ENCODE measurements at regions not wholly inside any gene's neighbourhood (a gene's known extent, or its start where the extent isn't known, plus 50 kb on each side); places are given as distances from the start of the nearest gene placed in this dataset.

DNA sequence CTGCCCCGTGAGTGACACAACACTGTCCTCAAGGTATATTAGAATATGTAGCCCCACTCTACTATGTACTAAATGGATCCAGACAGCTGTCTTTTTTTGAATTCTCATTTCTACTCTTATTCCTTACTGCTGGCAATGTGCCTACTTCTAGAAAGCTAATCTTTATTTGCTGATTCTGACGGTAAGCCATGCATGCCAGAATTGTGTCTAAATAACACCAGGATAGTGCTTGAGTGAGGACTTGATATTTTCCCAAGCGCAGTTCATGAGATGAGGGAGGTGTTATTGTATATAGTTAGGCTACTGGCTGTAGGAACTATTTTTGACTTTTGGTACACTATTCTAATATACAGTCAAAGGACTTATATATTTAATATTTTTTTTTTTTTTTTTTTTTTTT lies 316.2 kb upstream of the NAV3 start:
- TF ChIP-seq, protein P1, sequence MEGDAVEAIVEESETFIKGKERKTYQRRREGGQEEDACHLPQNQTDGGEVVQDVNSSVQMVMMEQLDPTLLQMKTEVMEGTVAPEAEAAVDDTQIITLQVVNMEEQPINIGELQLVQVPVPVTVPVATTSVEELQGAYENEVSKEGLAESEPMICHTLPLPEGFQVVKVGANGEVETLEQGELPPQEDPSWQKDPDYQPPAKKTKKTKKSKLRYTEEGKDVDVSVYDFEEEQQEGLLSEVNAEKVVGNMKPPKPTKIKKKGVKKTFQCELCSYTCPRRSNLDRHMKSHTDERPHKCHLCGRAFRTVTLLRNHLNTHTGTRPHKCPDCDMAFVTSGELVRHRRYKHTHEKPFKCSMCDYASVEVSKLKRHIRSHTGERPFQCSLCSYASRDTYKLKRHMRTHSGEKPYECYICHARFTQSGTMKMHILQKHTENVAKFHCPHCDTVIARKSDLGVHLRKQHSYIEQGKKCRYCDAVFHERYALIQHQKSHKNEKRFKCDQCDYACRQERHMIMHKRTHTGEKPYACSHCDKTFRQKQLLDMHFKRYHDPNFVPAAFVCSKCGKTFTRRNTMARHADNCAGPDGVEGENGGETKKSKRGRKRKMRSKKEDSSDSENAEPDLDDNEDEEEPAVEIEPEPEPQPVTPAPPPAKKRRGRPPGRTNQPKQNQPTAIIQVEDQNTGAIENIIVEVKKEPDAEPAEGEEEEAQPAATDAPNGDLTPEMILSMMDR (IDR thresholded peaks at IDR 0.05; ENCODE audit: poor library complexity): no peak
- no peak for TF ChIP-seq EZH2 (IDR thresholded peaks at IDR 0.05; ENCODE audit: borderline replicate concordance)
- TF ChIP-seq EZH2phosphoT487 (IDR thresholded peaks at IDR 0.05; ENCODE audit: low read depth, severe bottlenecking, unreplicated experiment): no peak
